H9 (cell line): ENCODE measurements at regions not wholly inside any gene's neighbourhood (a gene's known extent, or its start where the extent isn't known, plus 50 kb on each side); places are given as distances from the start of the nearest gene placed in this dataset.

Source experiments
- DNase-seq: peaks from one replicate; pipeline ENCODE4 v3.0.0-alpha.2; 2017
- H2AFZ ChIP-seq: one replicate; pipeline ENCODE4 v1.6.1; 2013; ENCODE audit warnings: mild to moderate bottlenecking, low read length, control low read depth, moderate library complexity
- H2AK5ac ChIP-seq: 2 replicates; pipeline ENCODE4 v1.6.1; 2013; ENCODE audit warnings: low read length, control low read depth, mixed read lengths; ENCODE audit not compliant: insufficient read length
- H2BK120ac ChIP-seq: one replicate; pipeline ENCODE4 v1.6.1; 2013; ENCODE audit warnings: low read depth, mild to moderate bottlenecking, low read length, control low read depth, inconsistent platforms; ENCODE audit not compliant: poor library complexity, severe bottlenecking
- H2BK12ac ChIP-seq: 2 replicates; pipeline ENCODE4 v1.6.1; 2013; ENCODE audit warnings: low read length, control low read depth, mixed read lengths, low read depth; ENCODE audit not compliant: insufficient read length
- H2BK15ac ChIP-seq: 2 replicates; pipeline ENCODE4 v1.6.1; 2013; ENCODE audit warnings: low read depth, low read length, control low read depth
- H2BK20ac ChIP-seq: one replicate; pipeline ENCODE4 v1.6.1; 2013; ENCODE audit warnings: low read depth, mild to moderate bottlenecking, low read length, control low read depth, inconsistent platforms; ENCODE audit not compliant: poor library complexity, severe bottlenecking
- H2BK5ac ChIP-seq: 2 replicates; pipeline ENCODE4 v1.6.1; 2013; ENCODE audit warnings: low read length, control low read depth, mixed read lengths; ENCODE audit not compliant: insufficient read length
- H3K14ac ChIP-seq: 2 replicates; pipeline ENCODE4 v1.6.1; 2013; ENCODE audit warnings: low read length, control low read depth; ENCODE audit not compliant: insufficient read depth
- H3K18ac ChIP-seq: 2 replicates; pipeline ENCODE4 v1.6.1; 2013; ENCODE audit warnings: low read depth, mild to moderate bottlenecking, mixed read lengths, low read length, control low read depth; ENCODE audit not compliant: insufficient read length
- H3K23ac ChIP-seq: 2 replicates; pipeline ENCODE4 v1.6.1; 2013; ENCODE audit warnings: low read length, control low read depth, mixed read lengths, low read depth; ENCODE audit not compliant: insufficient read length
- H3K23me2 ChIP-seq: 2 replicates; pipeline ENCODE4 v1.6.1; 2013; ENCODE audit warnings: low read depth, mild to moderate bottlenecking, mixed read lengths, low read length, control low read depth; ENCODE audit not compliant: insufficient read length, poor library complexity, severe bottlenecking
- H3K27ac ChIP-seq: 2 replicates; pipeline ENCODE4 v1.5.1; 2013; ENCODE audit warnings: low read length, control low read depth, mixed read lengths, low read depth; ENCODE audit not compliant: insufficient read length
- H3K27me3 ChIP-seq: 2 replicates; pipeline ENCODE4 v1.6.1; 2013; ENCODE audit warnings: low read length, control low read depth, inconsistent platforms; ENCODE audit not compliant: insufficient read depth
- H3K4ac ChIP-seq: 2 replicates; pipeline ENCODE4 v1.6.1; 2013; ENCODE audit warnings: low read depth, mild to moderate bottlenecking, control low read depth, inconsistent platforms, low read length, moderate library complexity
- H3K4me1 ChIP-seq: 2 replicates; pipeline ENCODE4 v1.6.1; 2013; ENCODE audit warnings: low read length, control low read depth, inconsistent platforms; ENCODE audit not compliant: insufficient read depth
- H3K4me2 ChIP-seq: 2 replicates; pipeline ENCODE4 v1.6.1; 2013; ENCODE audit warnings: low read length, control low read depth, mixed read lengths; ENCODE audit not compliant: insufficient read length, insufficient read depth
- H3K56ac ChIP-seq: 2 replicates; pipeline ENCODE4 v1.6.1; 2013; ENCODE audit warnings: low read depth, mild to moderate bottlenecking, mixed read lengths, low read length, control low read depth; ENCODE audit not compliant: insufficient read length
- H3K79me1 ChIP-seq: 2 replicates; pipeline ENCODE4 v1.6.1; 2013; ENCODE audit warnings: low read depth, mild to moderate bottlenecking, moderate library complexity, low read length, control low read depth, inconsistent platforms; ENCODE audit not compliant: insufficient read depth, poor library complexity, severe bottlenecking
- H3K79me2 ChIP-seq: 2 replicates; pipeline ENCODE4 v1.6.1; 2013; ENCODE audit warnings: low read length, control low read depth, inconsistent platforms; ENCODE audit not compliant: insufficient read depth
- H3K9ac ChIP-seq: 2 replicates; pipeline ENCODE4 v1.6.1; 2013; ENCODE audit warnings: low read length, control low read depth, mixed read lengths; ENCODE audit not compliant: insufficient read length; ENCODE audit errors: extremely low read depth
- H3K9me3 ChIP-seq: one replicate; pipeline ENCODE4 v1.6.1; 2013; ENCODE audit warnings: low read depth, low read length, inconsistent platforms; ENCODE audit not compliant: control insufficient read depth
- H3T11ph ChIP-seq: one replicate; pipeline ENCODE4 v1.6.1; 2013; ENCODE audit warnings: mild to moderate bottlenecking, low read length, control low read depth, inconsistent platforms
- H4K20me1 ChIP-seq: one replicate; pipeline ENCODE4 v1.6.1; 2013; ENCODE audit not compliant: control insufficient read depth, insufficient read length, insufficient read depth
- H4K5ac ChIP-seq: 2 replicates; pipeline ENCODE4 v1.6.1; 2013; ENCODE audit warnings: low read depth, mild to moderate bottlenecking, mixed read lengths, low read length, control low read depth; ENCODE audit not compliant: insufficient read length
- H4K8ac ChIP-seq: replicated peaks from 2 replicates; pipeline ENCODE4 v1.6.1; 2013; ENCODE audit warnings: low read length, control low read depth, mixed read lengths, low read depth; ENCODE audit not compliant: insufficient read length
- H4K91ac ChIP-seq: 2 replicates; pipeline ENCODE4 v1.6.1; 2013; ENCODE audit warnings: low read depth, mild to moderate bottlenecking, moderate library complexity, mixed read lengths, low read length, control low read depth; ENCODE audit not compliant: insufficient read length
- H3K27ac Mint-ChIP-seq, 3 experiments: 2 replicates in 2 of 3; 3 replicates in 1 of 3; pipeline ENCODE4 v1.8.0; 2020 to 2021; ENCODE audit warnings: mixed read lengths in 3 of 3, mild to moderate bottlenecking in 1 of 3, moderate library complexity in 1 of 3
- H3K27me3 Mint-ChIP-seq: 2 replicates; pipeline ENCODE4 v1.8.0; 2021; ENCODE audit warnings: low read depth, mild to moderate bottlenecking, moderate library complexity, mixed read lengths
- H3K36me3 Mint-ChIP-seq, 3 experiments: 2 replicates in 2 of 3; 3 replicates in 1 of 3; pipeline ENCODE4 v1.8.0; 2020 to 2021; ENCODE audit warnings: low read depth in 3 of 3, mixed read lengths in 3 of 3; ENCODE audit not compliant: insufficient read depth in 1 of 3
- H3K4me1 Mint-ChIP-seq, 2 experiments: 2 replicates each; pipeline ENCODE4 v1.8.0; 2020; ENCODE audit warnings: mixed read lengths in 2 of 2
- H3K4me3 Mint-ChIP-seq, 2 experiments: 2 replicates in 1 of 2; 3 replicates in 1 of 2; pipeline ENCODE4 v1.8.0; 2020 to 2021; ENCODE audit warnings: mild to moderate bottlenecking in 2 of 2, mixed read lengths in 2 of 2, moderate library complexity in 1 of 2
- H3K9me3 Mint-ChIP-seq, 2 experiments: 2 replicates in 1 of 2; 3 replicates in 1 of 2; pipeline ENCODE4 v1.8.0; 2020; ENCODE audit warnings: mild to moderate bottlenecking in 2 of 2, mixed read lengths in 2 of 2, moderate library complexity in 1 of 2
- CTCF ChIP-seq: fragments of 200-600 bp; sonication (generic); conservative IDR thresholded peaks from 3 replicates; pipeline ENCODE4 v1.8.0; 2021; ENCODE audit warnings: antibody characterized with exemption, mild to moderate bottlenecking
- WGBS: extraction: QIAGEN DNeasy Blood & Tissue Kit; methylation state at CpG from one replicate; pipeline ENCODE4 v1.1.7; 2013; ENCODE audit warnings: missing lambda C conversion rate, low lambda C conversion rate, mixed read lengths; ENCODE audit not compliant: insufficient read length; ENCODE audit errors: extremely low coverage; 5-methylcytosine and 5-hydroxymethylcytosine counted together

GRCh38 chrX:35561985-35562384 is 236.2 kb upstream of the MAGEB16 start:
- Histone ChIP-seq H3K9me3 (no peaks in the 10 kb centered on the region), H2BK15ac (no peak overlapping the region), H3K14ac (no peak overlapping the region), H3K27me3 (no peaks in the 10 kb centered on the region; the same call in 1 of the 2 replicates), H3K4ac (no peak overlapping the region), H4K8ac (no peak overlapping the region), H2BK12ac (no peak overlapping the region), H3T11ph (no peak overlapping the region), H3K4me2 (no peak overlapping the region), H3K23me2 (no peaks in the 10 kb centered on the region), H3K56ac (no peak overlapping the region), H3K23ac (no peak overlapping the region), H3K27ac (no peak overlapping the region), H2BK20ac (no peak overlapping the region), H3K79me2 (no peaks in the 10 kb centered on the region), H2AK5ac (no peak overlapping the region), H3K4me1 (peaks cover 8% of the 10 kb centered on the region; the same call in 1 of the 2 replicates), H4K5ac (no peak overlapping the region), H4K91ac (no peak overlapping the region), H3K18ac (no peak overlapping the region), H3K79me1 (no peaks in the 10 kb centered on the region), H2BK5ac (no peak overlapping the region), H3K9ac (no peak overlapping the region), H2BK120ac (no peak overlapping the region), H4K20me1 (no peaks in the 10 kb centered on the region), H2AFZ (no peak overlapping the region)
- peaks cover 35 to 38% of the 10 kb centered on the region in 2 experiments for H3K9me3 Mint-ChIP-seq
- H3K4me1 Mint-ChIP-seq: peaks cover 12 to 13% of the 10 kb centered on the region in 2 experiments
- H3K4me3 Mint-ChIP-seq: no peak overlapping the region
- no peak for DNase-seq
- no peak for TF ChIP-seq CTCF
- peaks cover 2% of the 10 kb centered on the region; the same call in 1 of the 2 replicates for H3K27me3 Mint-ChIP-seq
- H3K36me3 Mint-ChIP-seq: peaks cover 0 to 4% (median 3%) of the 10 kb centered on the region in 3 experiments; a peak in 3 of 7 replicates
- no CpG with 5 or more reads among the region's 1 CpG for WGBS
- no peak overlapping the region for H3K27ac Mint-ChIP-seq
